Spinal cord (tissue), 9 donors: ENCODE measurements at regions not wholly inside any gene's neighbourhood (a gene's known extent, or its start where the extent isn't known, plus 50 kb on each side); places are given as distances from the start of the nearest gene placed in this dataset.

Experiments used
- DNase-seq, 6 donors: peaks; one replicate each; pipeline versions ENCODE4 v3.0.0 to v3.0.0-alpha.2; 2013 to 2015; ENCODE audit warnings: low spot score in 6 of 6, low read depth in 4 of 6
- H3K27ac ChIP-seq: one replicate; pipeline ENCODE4 v1.5.1; 2013; ENCODE audit warnings: low read depth, low read length, control low read depth
- H3K27me3 ChIP-seq: one replicate; pipeline ENCODE4 v1.6.1; 2013; ENCODE audit warnings: low read length; ENCODE audit not compliant: control insufficient read depth, insufficient read depth
- H3K36me3 ChIP-seq: one replicate; pipeline ENCODE4 v1.6.1; 2013; ENCODE audit warnings: low read length; ENCODE audit not compliant: control insufficient read depth, insufficient read depth
- H3K4me1 ChIP-seq: one replicate; pipeline ENCODE4 v1.6.1; 2013; ENCODE audit warnings: low read length; ENCODE audit not compliant: control insufficient read depth, insufficient read depth
- H3K4me3 ChIP-seq: one replicate; pipeline ENCODE4 v1.5.1; 2013; ENCODE audit warnings: low read depth, low read length, control low read depth
- H3K9me3 ChIP-seq: one replicate; pipeline ENCODE4 v1.6.1; 2013; ENCODE audit warnings: low read length; ENCODE audit not compliant: control insufficient read depth, insufficient read depth
- WGBS: methylation state at CpG from one replicate; pipeline ENCODE4 v1.1.5; 2013; ENCODE audit warnings: missing lambda C conversion rate; ENCODE audit not compliant: insufficient coverage; 5-methylcytosine and 5-hydroxymethylcytosine counted together
- donor health status: healthy.

- Histone ChIP-seq H3K4me3 (no peak overlapping the region), H3K36me3 (no peaks in the 10 kb centered on the region), H3K9me3 (no peaks in the 10 kb centered on the region), H3K27me3 (no peaks in the 10 kb centered on the region), H3K4me1 (no peaks in the 10 kb centered on the region), H3K27ac (no peak overlapping the region)
- no CpG with 5 or more reads among the region's 2 CpGs for WGBS
- no peak for DNase-seq
These were observed 651.9 kb downstream of the SLC4A3 start for GRCh38 chr2:220279372-220279771.

GRCh38 chr2:220279840-220280239, 652.4 kb downstream of the SLC4A3 start:
- Histone ChIP-seq H3K36me3 (no peaks in the 10 kb centered on the region), H3K9me3 (no peaks in the 10 kb centered on the region), H3K27me3 (no peaks in the 10 kb centered on the region), H3K4me1 (no peaks in the 10 kb centered on the region), H3K4me3 (no peak overlapping the region), H3K27ac (no peak overlapping the region)
- no peak for DNase-seq

GRCh38 chr2:220280736-220281135, 653.3 kb downstream of the SLC4A3 start:
- Histone ChIP-seq H3K4me3 (no peak overlapping the region), H3K27ac (no peak overlapping the region), H3K27me3 (no peaks in the 10 kb centered on the region), H3K9me3 (no peaks in the 10 kb centered on the region), H3K4me1 (no peaks in the 10 kb centered on the region), H3K36me3 (no peaks in the 10 kb centered on the region)
- 100% methylated on average over 3 of the region's 4 CpGs for WGBS
- no peak for DNase-seq

- Histone ChIP-seq H3K36me3 (no peaks in the 10 kb centered on the region), H3K4me1 (no peaks in the 10 kb centered on the region), H3K27ac (no peak overlapping the region), H3K9me3 (no peaks in the 10 kb centered on the region), H3K27me3 (no peaks in the 10 kb centered on the region), H3K4me3 (no peak overlapping the region)
- WGBS = no CpG with 5 or more reads among the region's 1 CpG
- DNase-seq = no peak
These were observed 654.3 kb downstream of the SLC4A3 start for GRCh38 chr2:220281771-220282170.

- H3K4me3 ChIP-seq = no peak overlapping the region
- H3K36me3 ChIP-seq = no peaks in the 10 kb centered on the region
- H3K9me3 ChIP-seq = no peaks in the 10 kb centered on the region
- no peaks in the 10 kb centered on the region for H3K4me1 ChIP-seq
- no peak for DNase-seq
- H3K27me3 ChIP-seq = no peaks in the 10 kb centered on the region
- WGBS = 100% methylated on average over 1 of the region's 3 CpGs
- no peak overlapping the region for H3K27ac ChIP-seq
These were observed 654.8 kb downstream of the SLC4A3 start for GRCh38 chr2:220282236-220282635.

- WGBS = no CpG with 5 or more reads among the region's 1 CpG
- H3K4me3 ChIP-seq = no peak overlapping the region
- H3K4me1 ChIP-seq = no peaks in the 10 kb centered on the region
- no peaks in the 10 kb centered on the region for H3K27me3 ChIP-seq
- H3K27ac ChIP-seq = no peak overlapping the region
- DNase-seq = no peak
- no peaks in the 10 kb centered on the region for H3K36me3 ChIP-seq
- no peaks in the 10 kb centered on the region for H3K9me3 ChIP-seq
These were observed 666.5 kb downstream of the SLC4A3 start for GRCh38 chr2:220293966-220294365.

- peak in 1 of 6 donors; percentile 54 for DNase-seq
- H3K4me1 ChIP-seq = no peaks in the 10 kb centered on the region
- no peaks in the 10 kb centered on the region for H3K9me3 ChIP-seq
- H3K27ac ChIP-seq = no peak overlapping the region
- WGBS = 13% methylated on average over 1 of the region's 2 CpGs
- H3K4me3 ChIP-seq = no peak overlapping the region
- H3K27me3 ChIP-seq = no peaks in the 10 kb centered on the region
- no peaks in the 10 kb centered on the region for H3K36me3 ChIP-seq
These were observed 668.7 kb downstream of the SLC4A3 start for GRCh38 chr2:220296174-220296573.

- DNase-seq = no peak
- Histone ChIP-seq H3K27ac (no peak overlapping the region), H3K4me3 (no peak overlapping the region), H3K4me1 (no peaks in the 10 kb centered on the region), H3K27me3 (no peaks in the 10 kb centered on the region), H3K36me3 (no peaks in the 10 kb centered on the region), H3K9me3 (no peaks in the 10 kb centered on the region)
- WGBS = no CpG with 5 or more reads among the region's 2 CpGs
These were observed 669.7 kb downstream of the SLC4A3 start for GRCh38 chr2:220297093-220297492.

- Histone ChIP-seq H3K4me1 (no peaks in the 10 kb centered on the region), H3K27ac (no peak overlapping the region), H3K27me3 (no peaks in the 10 kb centered on the region), H3K36me3 (no peaks in the 10 kb centered on the region), H3K9me3 (no peaks in the 10 kb centered on the region), H3K4me3 (no peak overlapping the region)
- DNase-seq = no peak
- no CpG with 5 or more reads among the region's 3 CpGs for WGBS
These were observed 673.4 kb downstream of the SLC4A3 start for GRCh38 chr2:220300806-220301205.

GRCh38 chr2:220302756-220303155, 675.3 kb downstream of the SLC4A3 start:
- whole genome bisulfite sequencing = no CpG with 5 or more reads among the region's 1 CpG
- Histone ChIP-seq H3K9me3 (no peaks in the 10 kb centered on the region), H3K4me3 (no peak overlapping the region), H3K36me3 (no peaks in the 10 kb centered on the region), H3K27me3 (no peaks in the 10 kb centered on the region), H3K27ac (no peak overlapping the region), H3K4me1 (no peaks in the 10 kb centered on the region)
- DNase-seq = no peak
